ENCODE measurements at regions not wholly inside any gene's neighbourhood (a gene's known extent, or its start where the extent isn't known, plus 50 kb on each side); places are given as distances from the start of the nearest gene placed in this dataset.

- TF ChIP-seq ZNF33B (CRISPR knock-in tag; IDR thresholded peaks at IDR 0.05) (0 out of 2 replicates have a peak, but pooled peaks have one; percentile 46), RXRB (CRISPR knock-in tag; IDR thresholded peaks at IDR 0.05; ENCODE audit: borderline replicate concordance) (peak; percentile 94), NFYC (CRISPR knock-in tag; IDR thresholded peaks at IDR 0.05) (peak; percentile 12; the same call in 1 of the 2 replicates), ZNF556 (CRISPR knock-in tag; IDR thresholded peaks at IDR 0.05; ENCODE audit: borderline replicate concordance) (0 out of 2 replicates have a peak, but pooled peaks have one; percentile 42), RERE (CRISPR knock-in tag; IDR thresholded peaks at IDR 0.05; ENCODE audit: low read depth) (peak; percentile 92), HDAC6 (IDR thresholded peaks at IDR 0.05; ENCODE audit: low read depth, low read length) (no peak), IRF1 (CRISPR knock-in tag; IDR thresholded peaks at IDR 0.05; ENCODE audit: low read depth) (no peak), PAXIP1 (CRISPR knock-in tag; conservative IDR thresholded peaks at IDR 0.05) (peak; percentile 98), ZNF687 (CRISPR knock-in tag; IDR thresholded peaks at IDR 0.05) (peak; percentile 70), ATF2 (CRISPR knock-in tag; IDR thresholded peaks at IDR 0.05) (peak; percentile 84), BRD4 (CRISPR knock-in tag; IDR thresholded peaks at IDR 0.05) (peak; percentile 12; the same call in 1 of the 2 replicates), FLYWCH1 (CRISPR knock-in tag; IDR thresholded peaks at IDR 0.05) (no peak)
Observed at GRCh38 chr1:43039228-43040055, 80.8 kb upstream of the SLC2A1 start (continued).

Data from HepG2 (cell line).